HEK293T (cell line): ENCODE measurements at regions not wholly inside any gene's neighbourhood (a gene's known extent, or its start where the extent isn't known, plus 50 kb on each side); places are given as distances from the start of the nearest gene placed in this dataset.

Source experiments
- ELF4 ChIP-seq: fragments of 450-650 bp; IDR thresholded peaks from 2 replicates; pipeline ENCODE4 v1.6.1; 2017; ENCODE audit warnings: antibody characterized with exemption
- FOXM1 ChIP-seq: fragments of 450-650 bp; IDR thresholded peaks from 2 replicates; pipeline ENCODE4 v1.6.1; 2017; ENCODE audit warnings: mild to moderate bottlenecking, borderline replicate concordance
- L3MBTL2 ChIP-seq: fragments of 450-650 bp; conservative IDR thresholded peaks from 2 replicates; pipeline ENCODE4 v1.6.1; 2016; ENCODE audit warnings: mild to moderate bottlenecking
- TF ChIP-seq, protein P1 (sequence below): fragments of 450-650 bp; IDR thresholded peaks from 2 replicates; pipeline ENCODE4 v1.6.1; 2016

DNA sequence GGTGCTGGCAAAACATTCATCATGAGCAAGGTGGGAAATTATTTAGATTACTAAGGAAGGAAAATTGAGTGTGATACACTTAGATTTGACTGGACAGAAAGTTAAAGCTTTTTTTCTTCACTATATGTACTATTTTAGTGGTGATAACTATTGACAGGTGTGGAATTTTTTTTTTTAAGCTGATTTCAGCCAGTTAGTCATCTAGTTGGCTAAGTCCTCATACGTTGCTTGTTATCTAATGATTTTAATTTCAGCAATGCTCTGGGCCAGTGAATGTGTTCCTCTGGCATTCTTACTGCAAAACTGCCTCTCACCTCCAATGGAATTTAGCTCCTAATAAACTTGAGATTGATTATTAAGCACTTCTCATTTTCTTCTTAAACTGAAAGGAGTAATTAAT, 1223.2 kb upstream of the ACVR2A start:
- no peak for TF ChIP-seq L3MBTL2
- no peak for TF ChIP-seq FOXM1
- TF ChIP-seq, protein P1, sequence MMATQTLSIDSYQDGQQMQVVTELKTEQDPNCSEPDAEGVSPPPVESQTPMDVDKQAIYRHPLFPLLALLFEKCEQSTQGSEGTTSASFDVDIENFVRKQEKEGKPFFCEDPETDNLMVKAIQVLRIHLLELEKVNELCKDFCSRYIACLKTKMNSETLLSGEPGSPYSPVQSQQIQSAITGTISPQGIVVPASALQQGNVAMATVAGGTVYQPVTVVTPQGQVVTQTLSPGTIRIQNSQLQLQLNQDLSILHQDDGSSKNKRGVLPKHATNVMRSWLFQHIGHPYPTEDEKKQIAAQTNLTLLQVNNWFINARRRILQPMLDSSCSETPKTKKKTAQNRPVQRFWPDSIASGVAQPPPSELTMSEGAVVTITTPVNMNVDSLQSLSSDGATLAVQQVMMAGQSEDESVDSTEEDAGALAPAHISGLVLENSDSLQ = no peak
- no peak for TF ChIP-seq ELF4
